Endothelial cell of umbilical vein (primary cell): ENCODE measurements at regions not wholly inside any gene's neighbourhood (a gene's known extent, or its start where the extent isn't known, plus 50 kb on each side); places are given as distances from the start of the nearest gene placed in this dataset.

ENCODE experiments used
- BruUV-seq: library from RNA; stranded (reverse); fragments of 400-500 nt; replicated peaks from 2 replicates; lab custom pipeline; 2021; lab: Mats Ljungman, UMichigan
- CTCF ChIA-PET: fragments of 300-600, 350-600 bp; sonication (Branson Sonifier 250); formaldehyde crosslinking; loops from one replicate; lab custom pipeline; 2021; ENCODE audit warnings: antibody characterized with exemption, inconsistent platforms; lab: Charles Lee
- POLR2A ChIA-PET: fragments of 300-600, 350-600 bp; sonication (Branson Sonifier 250); formaldehyde crosslinking; loops from one replicate; lab custom pipeline; 2021; ENCODE audit warnings: antibody characterized with exemption, inconsistent platforms; lab: Charles Lee
- DNase-seq: peaks from one replicate; pipeline ENCODE4 v3.0.0-alpha.2; 2011; ENCODE audit warnings: low read depth, low spot score
- FAIRE-seq: peaks from 2 replicates; lab custom pipeline; 2011; peaks lifted over from hg19 to GRCh38; lab: Jason Lieb, UNC
- H2AFZ ChIP-seq: 2 replicates; pipeline ENCODE4 v1.6.0; 2012; ENCODE audit warnings: low read depth, low read length, control low read depth, inconsistent platforms
- H3K27ac ChIP-seq: 2 replicates; pipeline ENCODE4 v1.5.1; 2011; ENCODE audit warnings: low read depth, mild to moderate bottlenecking, control low read depth, low read length, moderate library complexity; ENCODE audit not compliant: insufficient read depth
- H3K27me3 ChIP-seq, 2 experiments: 2 replicates each; pipeline versions ENCODE4 v1.6.0 to v1.6.1; 2011; ENCODE audit warnings: low read length in 2 of 2, mixed read lengths in 1 of 2; ENCODE audit not compliant: control insufficient read depth in 2 of 2, insufficient read depth in 2 of 2
- H3K36me3 ChIP-seq, 2 experiments: 2 replicates in 1 of 2; 3 replicates in 1 of 2; pipeline ENCODE4 v1.5.1; 2011; ENCODE audit warnings: low read length in 2 of 2, mild to moderate bottlenecking in 1 of 2, moderate library complexity in 1 of 2; ENCODE audit not compliant: control insufficient read depth in 2 of 2, insufficient read depth in 2 of 2; ENCODE audit errors: extremely low read depth in 1 of 2
- H3K4me1 ChIP-seq: 3 replicates; pipeline ENCODE4 v1.5.1; 2011; ENCODE audit warnings: mild to moderate bottlenecking, low read length; ENCODE audit not compliant: control insufficient read depth, insufficient read depth; ENCODE audit errors: extremely low read depth
- H3K4me2 ChIP-seq: 2 replicates; pipeline ENCODE4 v1.6.1; 2011; ENCODE audit warnings: low read length, control low read depth, mixed read lengths; ENCODE audit not compliant: insufficient read depth
- H3K4me3 ChIP-seq, 3 experiments: fragments of 200-600 bp in 1 of 3; sonication (generic), shearing (Covaris generic) in 1 of 3; replicated peaks in 1 of 3; 2 replicates each; pipeline ENCODE4 v1.5.1; 2011 to 2016; ENCODE audit warnings: control low read depth in 3 of 3, low read length in 3 of 3, mild to moderate bottlenecking in 2 of 3, inconsistent platforms in 1 of 3, low read depth in 1 of 3, moderate library complexity in 1 of 3; ENCODE audit not compliant: insufficient read depth in 1 of 3
- H3K79me2 ChIP-seq: 2 replicates; pipeline ENCODE4 v1.6.0; 2012; ENCODE audit warnings: low read length, inconsistent platforms; ENCODE audit not compliant: control insufficient read depth, insufficient read depth
- H3K9ac ChIP-seq: replicated peaks from 2 replicates; pipeline ENCODE3; 2011; ENCODE audit warnings: low read length, control low read depth; ENCODE audit not compliant: insufficient read depth; ENCODE audit errors: extremely low read depth
- H3K9me1 ChIP-seq: replicated peaks from 3 replicates; pipeline ENCODE4 v1.6.0; 2011; ENCODE audit warnings: mild to moderate bottlenecking, low read length; ENCODE audit not compliant: control insufficient read depth, insufficient read depth; ENCODE audit errors: extremely low read depth
- H3K9me3 ChIP-seq: replicated peaks from 2 replicates; pipeline ENCODE4 v1.5.1; 2012; ENCODE audit warnings: low read length, inconsistent platforms; ENCODE audit not compliant: control insufficient read depth, insufficient read depth
- H4K20me1 ChIP-seq: replicated peaks from 2 replicates; pipeline ENCODE3; 2011; ENCODE audit warnings: mild to moderate bottlenecking, low read length; ENCODE audit not compliant: control insufficient read depth, insufficient read depth; ENCODE audit errors: extremely low read depth
- EZH2 ChIP-seq: IDR thresholded peaks from 2 replicates; pipeline ENCODE4 v1.6.1; 2012; ENCODE audit warnings: borderline replicate concordance, low read depth, mild to moderate bottlenecking, moderate library complexity, low read length, inconsistent platforms; ENCODE audit not compliant: severe bottlenecking
- FOS ChIP-seq: IDR thresholded peaks from 2 replicates; pipeline ENCODE4 v1.6.1; 2011; ENCODE audit warnings: mild to moderate bottlenecking, low read length, moderate library complexity, borderline replicate concordance; ENCODE audit not compliant: insufficient read depth
- GATA2 ChIP-seq: IDR thresholded peaks from 2 replicates; pipeline ENCODE4 v1.7.0; 2011; ENCODE audit warnings: low read depth, mild to moderate bottlenecking, moderate library complexity, mixed read lengths, low read length; ENCODE audit not compliant: insufficient read length, insufficient read depth
- JUN ChIP-seq: IDR thresholded peaks from 2 replicates; pipeline ENCODE4 v1.6.1; 2011; ENCODE audit warnings: borderline replicate concordance, low read depth; ENCODE audit not compliant: insufficient read length, insufficient read depth
- MYC ChIP-seq: IDR thresholded peaks from one replicate; pipeline ENCODE4 v1.6.1; 2011; ENCODE audit warnings: mild to moderate bottlenecking, low read depth, low read length
- POLR2A ChIP-seq: IDR thresholded peaks from 2 replicates; pipeline ENCODE4 v1.6.1; 2012; ENCODE audit warnings: low read depth, mild to moderate bottlenecking, control low read depth, low read length
- POLR2AphosphoS5 ChIP-seq: IDR thresholded peaks from 2 replicates; pipeline ENCODE4 v1.6.1; 2012; ENCODE audit warnings: low read depth, mild to moderate bottlenecking, control low read depth, low read length, moderate library complexity; ENCODE audit not compliant: insufficient read depth
- dilution Hi-C: fragments of 300-500 bp; cut with MboI; formaldehyde crosslinking; loops from one replicate; pipeline ENCODE4 v1.15.0; 2019; ENCODE audit warnings: low sequenced_read_pairs; ENCODE audit not compliant: extremely low pct_ligation_motif_present
- intact Hi-C: fragments of 100-400 bp; cut with micrococcal nuclease; formaldehyde crosslinking; loops from one replicate; pipeline ENCODE4 v1.10.0; 2022
- TF ChIP-seq, protein P1 (sequence below), 2 donors: IDR thresholded peaks; 1 replicate in 1 of 2; 2 replicates in 1 of 2; pipeline ENCODE4 v1.5.1; 2011; ENCODE audit warnings: low read length in 2 of 2, mild to moderate bottlenecking in 2 of 2, moderate library complexity in 2 of 2, control low read depth in 1 of 2, inconsistent platforms in 1 of 2, low read depth in 1 of 2; ENCODE audit not compliant: insufficient read depth in 1 of 2; ENCODE audit errors: extremely low read depth in 1 of 2
- TF ChIP-seq, protein P2 (sequence below): IDR thresholded peaks from 2 replicates; pipeline ENCODE4 v1.6.1; 2011; ENCODE audit not compliant: insufficient read depth, insufficient read length

DNA sequence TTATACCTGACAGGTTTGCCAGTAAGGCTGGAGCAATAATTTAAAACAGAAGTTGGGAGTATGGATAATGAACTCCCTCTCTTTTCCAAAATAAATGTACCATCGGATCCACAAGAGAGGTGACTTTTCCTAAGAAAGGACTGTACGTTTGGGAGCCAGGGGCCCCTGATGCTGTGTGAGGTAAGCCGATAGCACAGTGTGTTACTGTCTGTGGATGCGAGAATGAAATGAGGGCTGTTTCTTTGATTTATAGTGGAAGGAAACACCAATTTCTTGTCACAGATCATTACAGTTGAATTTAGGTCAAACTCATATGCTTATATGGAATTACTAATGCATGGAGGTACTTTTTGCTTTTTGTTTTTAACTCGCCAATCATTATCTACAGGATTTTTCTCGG lies 147.7 kb downstream of the ZNF664 start:
- Histone ChIP-seq H3K4me3 (no peak overlapping the region), H4K20me1 (no peaks in the 10 kb centered on the region), H2AFZ (no peak overlapping the region), H3K4me1 (no peaks in the 10 kb centered on the region), H3K27ac (no peak overlapping the region), H3K27me3 (no peaks in the 10 kb centered on the region), H3K9me1 (no peaks in the 10 kb centered on the region), H3K4me2 (no peak overlapping the region), H3K9ac (no peak overlapping the region), H3K79me2 (no peaks in the 10 kb centered on the region), H3K9me3 (no peaks in the 10 kb centered on the region), H3K36me3 (no peaks in the 10 kb centered on the region)
- ChIA-PET POLR2A (no interaction called here), CTCF (no interaction called here)
- intact Hi-C loops: no loop called here
- TF ChIP-seq POLR2AphosphoS5 (no peak), MYC (no peak), POLR2A (no peak), GATA2 (no peak), FOS (no peak), EZH2 (no peak), JUN (no peak)
- TF ChIP-seq, protein P1, sequence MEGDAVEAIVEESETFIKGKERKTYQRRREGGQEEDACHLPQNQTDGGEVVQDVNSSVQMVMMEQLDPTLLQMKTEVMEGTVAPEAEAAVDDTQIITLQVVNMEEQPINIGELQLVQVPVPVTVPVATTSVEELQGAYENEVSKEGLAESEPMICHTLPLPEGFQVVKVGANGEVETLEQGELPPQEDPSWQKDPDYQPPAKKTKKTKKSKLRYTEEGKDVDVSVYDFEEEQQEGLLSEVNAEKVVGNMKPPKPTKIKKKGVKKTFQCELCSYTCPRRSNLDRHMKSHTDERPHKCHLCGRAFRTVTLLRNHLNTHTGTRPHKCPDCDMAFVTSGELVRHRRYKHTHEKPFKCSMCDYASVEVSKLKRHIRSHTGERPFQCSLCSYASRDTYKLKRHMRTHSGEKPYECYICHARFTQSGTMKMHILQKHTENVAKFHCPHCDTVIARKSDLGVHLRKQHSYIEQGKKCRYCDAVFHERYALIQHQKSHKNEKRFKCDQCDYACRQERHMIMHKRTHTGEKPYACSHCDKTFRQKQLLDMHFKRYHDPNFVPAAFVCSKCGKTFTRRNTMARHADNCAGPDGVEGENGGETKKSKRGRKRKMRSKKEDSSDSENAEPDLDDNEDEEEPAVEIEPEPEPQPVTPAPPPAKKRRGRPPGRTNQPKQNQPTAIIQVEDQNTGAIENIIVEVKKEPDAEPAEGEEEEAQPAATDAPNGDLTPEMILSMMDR (IDR thresholded peaks at IDR 0.05; ENCODE audit: extremely low read depth in 1 of 2, insufficient read depth in 1 of 2, low read depth in 1 of 2, low read length in 2 of 2): no peak
- TF ChIP-seq, protein P2, sequence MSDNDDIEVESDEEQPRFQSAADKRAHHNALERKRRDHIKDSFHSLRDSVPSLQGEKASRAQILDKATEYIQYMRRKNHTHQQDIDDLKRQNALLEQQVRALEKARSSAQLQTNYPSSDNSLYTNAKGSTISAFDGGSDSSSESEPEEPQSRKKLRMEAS: no peak
- BruUV-seq: no TSS peak
- no peak for FAIRE-seq
- no peak for DNase-seq
- dilution Hi-C loops: no loop called here
